ENCODE measurements at regions not wholly inside any gene's neighbourhood (a gene's known extent, or its start where the extent isn't known, plus 50 kb on each side); places are given as distances from the start of the nearest gene placed in this dataset.

GRCh38 chr7:13524076-13524475 is 465.4 kb downstream of the ETV1 start (continued):
- no peak for TF ChIP-seq CREB1 (CRISPR knock-in tag; IDR thresholded peaks at IDR 0.05; ENCODE audit: low read depth)
- TF ChIP-seq REST (IDR thresholded peaks at IDR 0.05; ENCODE audit: unreplicated experiment), result no peak

- Histone ChIP-seq H3K27ac (ENCODE audit: low read depth) (no peak overlapping the region), H3K4me2 (no peak overlapping the region), H4K20me1 (replicated peaks; ENCODE audit: insufficient read depth) (no peaks in the 10 kb centered on the region), H3K9me2 (ENCODE audit: insufficient read depth) (no peaks in the 10 kb centered on the region), H3F3A (replicated peaks; ENCODE audit: low read depth) (no peaks in the 10 kb centered on the region), H3K4me1 (ENCODE audit: insufficient read depth) (peaks cover 7% of the 10 kb centered on the region; the same call in 1 of the 2 replicates), H3K79me2 (replicated peaks; ENCODE audit: insufficient read depth) (no peaks in the 10 kb centered on the region), H2AFZ (no peak overlapping the region), H3K4me3 (no peak overlapping the region), H3K36me3 (ENCODE audit: insufficient read depth) (no peaks in the 10 kb centered on the region), H3K27me3 (ENCODE audit: insufficient read depth) (no peaks in the 10 kb centered on the region)
- no peaks in the 10 kb centered on the region for H3K36me3 Mint-ChIP-seq (ENCODE audit: low read depth)
- no peaks in the 10 kb centered on the region for H3K27me3 Mint-ChIP-seq (ENCODE audit: insufficient read depth, low read depth, poor library complexity)
- H3K4me3 Mint-ChIP-seq, result no peak overlapping the region
- H3K9me3 Mint-ChIP-seq, result no peaks in the 10 kb centered on the region
- ATAC-seq (no peak), DNase-seq (ENCODE audit: low spot score) (no peak)
- H3K27ac Mint-ChIP-seq, result no peak overlapping the region
- no peak for TF ChIP-seq POLR2AphosphoS5 (IDR thresholded peaks at IDR 0.05; ENCODE audit: low read depth)
- TF ChIP-seq CTCF (conservative IDR thresholded peaks at IDR 0.05; ENCODE audit: low read depth in 2 of 2), result no peak
- no peak for TF ChIP-seq NANOG (IDR thresholded peaks at IDR 0.05; ENCODE audit: borderline replicate concordance)
- no peak for TF ChIP-seq EZH2phosphoT487 (IDR thresholded peaks at IDR 0.05; ENCODE audit: unreplicated experiment)
- TF ChIP-seq ETS1 (IDR thresholded peaks at IDR 0.05), result no peak
- no peak for TF ChIP-seq CREB1 (CRISPR knock-in tag; IDR thresholded peaks at IDR 0.05; ENCODE audit: low read depth)
- H3K4me1 Mint-ChIP-seq, result peaks cover 10% of the 10 kb centered on the region; the same call in 2 of the 3 replicates
Measured at GRCh38 chr7:13532028-13532753, 457.3 kb downstream of the ETV1 start.

All from GM23338 (cell line).